ENCODE measurements at regions not wholly inside any gene's neighbourhood (a gene's known extent, or its start where the extent isn't known, plus 50 kb on each side); places are given as distances from the start of the nearest gene placed in this dataset.
A peak's percentile ranks its signal among the peaks of the same experiment; 100 is the strongest.

DNA sequence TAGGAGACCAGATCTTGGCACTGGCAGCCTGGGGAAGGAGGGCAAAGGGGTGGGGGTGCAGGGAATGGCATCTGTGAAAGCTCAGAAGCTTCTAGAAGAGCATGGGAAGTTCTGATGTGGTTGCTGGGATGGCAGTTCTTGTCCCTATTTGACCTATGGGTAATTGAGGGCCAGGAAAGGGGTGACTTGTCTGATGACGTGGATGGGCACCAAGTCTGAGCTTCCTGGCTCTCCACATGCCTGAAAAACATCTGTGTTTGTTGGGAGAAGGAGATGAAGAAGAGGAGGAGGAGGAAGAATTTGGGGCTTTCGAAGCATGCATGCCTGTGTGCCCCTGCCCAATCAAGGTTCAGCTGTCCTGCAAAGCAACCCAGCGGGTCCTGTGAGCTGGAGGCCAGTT lies 158.8 kb downstream of the SMAD6 start:
- Mint-ChIP-seq H3K4me3 (no peak overlapping the region), H3K4me1 (peaks cover 12% of the 10 kb centered on the region), H3K9me3 (no peaks in the 10 kb centered on the region), H3K36me3 (ENCODE audit: low read depth) (no peaks in the 10 kb centered on the region), H3K27ac (no peak overlapping the region), H3K27me3 (ENCODE audit: low read depth, poor library complexity) (peaks cover 7% of the 10 kb centered on the region)
- DNase-seq, result no peak
- TF ChIP-seq, protein P1, sequence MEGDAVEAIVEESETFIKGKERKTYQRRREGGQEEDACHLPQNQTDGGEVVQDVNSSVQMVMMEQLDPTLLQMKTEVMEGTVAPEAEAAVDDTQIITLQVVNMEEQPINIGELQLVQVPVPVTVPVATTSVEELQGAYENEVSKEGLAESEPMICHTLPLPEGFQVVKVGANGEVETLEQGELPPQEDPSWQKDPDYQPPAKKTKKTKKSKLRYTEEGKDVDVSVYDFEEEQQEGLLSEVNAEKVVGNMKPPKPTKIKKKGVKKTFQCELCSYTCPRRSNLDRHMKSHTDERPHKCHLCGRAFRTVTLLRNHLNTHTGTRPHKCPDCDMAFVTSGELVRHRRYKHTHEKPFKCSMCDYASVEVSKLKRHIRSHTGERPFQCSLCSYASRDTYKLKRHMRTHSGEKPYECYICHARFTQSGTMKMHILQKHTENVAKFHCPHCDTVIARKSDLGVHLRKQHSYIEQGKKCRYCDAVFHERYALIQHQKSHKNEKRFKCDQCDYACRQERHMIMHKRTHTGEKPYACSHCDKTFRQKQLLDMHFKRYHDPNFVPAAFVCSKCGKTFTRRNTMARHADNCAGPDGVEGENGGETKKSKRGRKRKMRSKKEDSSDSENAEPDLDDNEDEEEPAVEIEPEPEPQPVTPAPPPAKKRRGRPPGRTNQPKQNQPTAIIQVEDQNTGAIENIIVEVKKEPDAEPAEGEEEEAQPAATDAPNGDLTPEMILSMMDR (IDR thresholded peaks at IDR 0.05), result no peak

DNA sequence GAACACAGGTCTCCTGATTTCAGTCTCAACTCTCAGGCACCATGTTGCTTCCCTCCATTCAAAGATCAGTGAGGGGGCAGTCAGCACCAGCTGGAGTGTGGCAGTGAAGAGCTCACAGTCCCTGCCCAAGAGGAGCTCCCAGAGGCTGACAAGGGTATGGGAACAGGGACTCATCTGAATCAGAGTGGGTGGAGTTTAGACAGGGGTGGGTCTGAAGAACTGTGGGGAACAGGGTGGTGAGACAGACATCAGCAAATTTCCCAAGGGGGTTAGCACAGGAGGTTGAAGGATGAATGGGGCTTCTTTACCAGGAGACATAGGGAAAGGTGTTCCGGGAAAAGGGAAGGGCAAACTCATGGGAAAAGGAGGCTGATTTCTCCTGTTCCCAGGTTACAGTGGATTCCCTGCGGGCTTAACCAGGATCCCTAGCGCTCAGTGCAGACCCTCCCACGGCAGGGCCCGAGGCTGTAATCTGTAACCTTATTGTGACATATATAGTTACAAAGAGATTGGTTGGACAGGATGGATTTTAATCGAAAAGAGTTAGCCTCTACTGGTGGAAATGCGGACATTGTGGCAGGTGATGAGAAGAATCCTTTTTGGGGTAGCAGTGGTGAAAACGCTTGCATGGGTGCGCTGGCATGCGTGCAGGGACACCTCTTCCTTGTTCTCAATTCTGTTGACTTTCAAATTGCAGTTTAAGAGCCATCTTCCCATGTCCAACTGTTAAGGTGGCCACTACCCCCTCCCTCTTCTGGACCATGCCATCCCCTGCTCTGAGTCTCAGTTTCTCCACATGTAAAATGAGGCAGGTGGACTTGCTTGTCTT lies 160.3 kb downstream of the SMAD6 start:
- no peaks in the 10 kb centered on the region for H3K36me3 Mint-ChIP-seq (ENCODE audit: low read depth)
- H3K4me3 Mint-ChIP-seq, result no peak overlapping the region
- peaks cover 3% of the 10 kb centered on the region for H3K27me3 Mint-ChIP-seq (ENCODE audit: low read depth, poor library complexity)
- no peak for DNase-seq
- H3K27ac Mint-ChIP-seq, result no peak overlapping the region
- H3K4me1 Mint-ChIP-seq, result peaks cover 19% of the 10 kb centered on the region
- TF ChIP-seq, protein P1 (IDR thresholded peaks at IDR 0.05), result no peak
- H3K9me3 Mint-ChIP-seq, result no peaks in the 10 kb centered on the region

DNA sequence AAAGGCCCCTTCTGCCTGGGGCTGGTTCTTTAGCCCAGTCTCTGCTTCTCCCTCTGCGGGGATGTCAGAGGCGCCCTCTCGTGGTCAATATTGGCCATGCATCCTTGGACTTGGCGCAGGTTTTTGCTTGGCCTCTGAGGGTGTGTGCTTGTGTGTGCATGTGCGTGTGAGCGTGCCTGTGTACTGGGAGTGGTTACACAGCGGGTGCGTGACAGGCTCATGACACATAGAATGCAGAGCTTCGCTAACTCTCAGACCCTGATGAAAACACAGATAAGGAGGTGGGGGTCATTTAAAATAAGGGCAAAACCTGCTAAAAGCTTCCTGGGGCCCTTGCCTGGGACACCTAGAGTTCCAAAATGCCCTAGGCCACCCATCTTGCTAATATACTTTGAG lies 160.9 kb downstream of the SMAD6 start:
- H3K27ac Mint-ChIP-seq, result no peak overlapping the region

DNA sequence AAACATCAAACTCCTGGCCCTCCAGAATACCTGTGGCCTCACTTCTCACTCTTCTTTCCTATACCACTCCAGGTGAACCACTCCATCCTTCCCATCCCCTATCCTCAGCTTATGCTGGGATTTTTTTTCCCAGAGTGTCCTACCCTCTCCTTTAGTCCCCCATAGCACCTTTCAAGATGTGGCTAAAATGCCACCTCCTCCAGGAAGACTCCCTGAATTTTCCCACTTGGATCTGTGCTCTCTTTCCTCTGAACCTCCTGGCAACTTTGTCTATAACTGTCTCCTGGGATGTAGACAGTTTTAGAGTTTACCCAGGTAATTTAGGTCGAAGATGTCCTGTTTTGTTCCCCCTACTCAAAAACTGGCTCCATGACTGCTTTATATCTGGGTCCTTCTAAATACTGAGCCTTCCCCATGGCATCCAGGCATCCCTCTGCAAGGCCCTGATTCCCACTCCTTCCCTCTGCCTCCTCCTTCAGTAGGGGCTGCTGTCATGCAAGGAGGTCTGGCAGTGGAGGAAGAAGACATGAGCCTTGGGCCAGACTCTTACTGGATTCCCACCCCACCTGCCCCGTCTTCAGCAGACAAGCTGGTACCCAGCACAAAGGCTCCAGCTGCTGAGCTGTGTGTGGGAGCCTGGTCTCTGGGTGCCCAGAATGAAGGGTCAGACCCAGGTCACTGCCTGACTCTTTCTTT lies 161.5 kb downstream of the SMAD6 start:
- no peaks in the 10 kb centered on the region for H3K36me3 Mint-ChIP-seq (ENCODE audit: low read depth)
- peaks cover 3% of the 10 kb centered on the region for H3K27me3 Mint-ChIP-seq (ENCODE audit: low read depth, poor library complexity)
- TF ChIP-seq, protein P1 (IDR thresholded peaks at IDR 0.05), result no peak
- no peak overlapping the region for H3K27ac Mint-ChIP-seq
- H3K4me1 Mint-ChIP-seq, result peaks cover 19% of the 10 kb centered on the region
- DNase-seq, result no peak
- no peaks in the 10 kb centered on the region for H3K9me3 Mint-ChIP-seq
- no peak overlapping the region for H3K4me3 Mint-ChIP-seq

More for the DNA sequence above, 160.9 kb downstream of the SMAD6 start:
- no peaks in the 10 kb centered on the region for H3K9me3 Mint-ChIP-seq
- H3K4me1 Mint-ChIP-seq, result peaks cover 19% of the 10 kb centered on the region
- TF ChIP-seq, protein P1 (IDR thresholded peaks at IDR 0.05), result peak; percentile 95
- DNase-seq, result peak; percentile 88
- no peak overlapping the region for H3K4me3 Mint-ChIP-seq
- H3K36me3 Mint-ChIP-seq (ENCODE audit: low read depth), result no peaks in the 10 kb centered on the region
- H3K27me3 Mint-ChIP-seq (ENCODE audit: low read depth, poor library complexity), result peaks cover 3% of the 10 kb centered on the region

DNA sequence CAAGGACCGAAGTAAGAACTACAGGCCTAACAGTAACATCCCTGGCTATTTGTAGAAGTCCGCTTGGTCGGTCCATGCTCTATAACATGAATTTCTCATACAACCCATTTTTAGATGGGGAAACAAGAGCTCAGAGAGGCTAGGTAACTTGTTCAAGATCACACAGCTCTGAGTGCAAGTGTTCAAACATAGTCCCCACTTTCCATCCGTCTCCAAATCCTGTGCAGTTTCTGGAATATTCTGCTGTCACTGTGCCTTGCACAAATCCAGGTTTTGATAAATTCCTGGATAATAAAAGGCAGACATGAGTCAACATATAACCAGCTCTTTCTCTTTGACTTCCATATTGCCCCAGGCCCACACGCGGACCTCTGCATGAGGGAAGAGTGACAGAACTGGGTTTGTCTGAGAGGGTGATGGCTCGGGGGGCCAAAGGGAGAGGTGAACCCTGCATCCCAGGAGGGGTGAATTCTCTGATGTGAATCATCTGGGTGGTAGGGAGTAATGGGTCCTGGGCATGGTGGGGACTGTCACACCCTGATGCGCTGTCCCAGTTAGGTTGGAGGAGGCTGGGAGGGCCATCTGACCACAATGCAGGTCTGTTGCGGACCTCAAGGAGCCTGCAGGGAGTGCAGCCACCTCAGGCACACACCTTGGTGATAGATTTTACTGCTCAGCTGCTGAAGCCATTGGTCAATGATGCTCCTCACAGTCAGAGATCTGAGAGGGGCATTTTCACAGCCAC lies 162.2 kb downstream of the SMAD6 start:
- Mint-ChIP-seq H3K9me3 (no peaks in the 10 kb centered on the region), H3K36me3 (ENCODE audit: low read depth) (no peaks in the 10 kb centered on the region), H3K4me1 (peaks cover 24% of the 10 kb centered on the region), H3K27ac (no peak overlapping the region), H3K4me3 (no peak overlapping the region), H3K27me3 (ENCODE audit: low read depth, poor library complexity) (peaks cover 3% of the 10 kb centered on the region)
- no peak for DNase-seq
- TF ChIP-seq, protein P1 (IDR thresholded peaks at IDR 0.05), result no peak

Measured in nephron progenitor cell (in vitro differentiated cells).